SK-N-SH treated with all-trans-retinoic acid at 6 μM for 48 hours (cell line): ENCODE measurements at regions not wholly inside any gene's neighbourhood (a gene's known extent, or its start where the extent isn't known, plus 50 kb on each side); places are given as distances from the start of the nearest gene placed in this dataset.

Source experiments
- ARNTL ChIP-seq: fragments of 450-650 bp; formaldehyde crosslinking; IDR thresholded peaks from 2 replicates; pipeline ENCODE4 v1.5.0; 2020; ENCODE audit warnings: low read depth, mild to moderate bottlenecking, moderate library complexity, borderline replicate concordance
- BACH2 ChIP-seq: fragments of 250-450 bp; sonication (Bioruptor Pico); IDR thresholded peaks from 2 replicates; pipeline ENCODE4 v1.9.0; 2021; ENCODE audit warnings: mild to moderate bottlenecking, borderline replicate concordance
- CREB5 ChIP-seq: fragments of 250-450 bp; sonication (Bioruptor Pico); IDR thresholded peaks from 2 replicates; pipeline ENCODE4 v1.5.1; 2020; ENCODE audit warnings: low read depth, mild to moderate bottlenecking, moderate library complexity
- ESRRG ChIP-seq: fragments of 250-450 bp; sonication (Bioruptor Pico); IDR thresholded peaks from 2 replicates; pipeline ENCODE4 v1.6.1; 2021; ENCODE audit warnings: mild to moderate bottlenecking
- GLIS3 ChIP-seq: fragments of 250-450 bp; sonication (Bioruptor Pico); IDR thresholded peaks from 2 replicates; pipeline ENCODE4 v1.5.0; 2020; ENCODE audit warnings: mild to moderate bottlenecking, moderate library complexity
- PATZ1 ChIP-seq: fragments of 250-450 bp; sonication (Bioruptor Pico); IDR thresholded peaks from 2 replicates; pipeline ENCODE4 v1.8.0; 2020; ENCODE audit warnings: mild to moderate bottlenecking, moderate library complexity, borderline replicate concordance
- PPARA ChIP-seq: fragments of 250-450 bp; sonication (Bioruptor Pico); IDR thresholded peaks from 2 replicates; pipeline ENCODE4 v1.5.0; 2020; ENCODE audit warnings: mild to moderate bottlenecking, borderline replicate concordance
- TOX ChIP-seq: fragments of 250-450 bp; sonication (Bioruptor Pico); IDR thresholded peaks from 2 replicates; pipeline ENCODE4 v1.8.0; 2021; ENCODE audit warnings: mild to moderate bottlenecking, moderate library complexity, borderline replicate concordance
- ZC3H10 ChIP-seq: fragments of 250-450 bp; sonication (Bioruptor Pico); IDR thresholded peaks from 2 replicates; pipeline ENCODE4 v1.5.1; 2021; ENCODE audit warnings: mild to moderate bottlenecking, moderate library complexity
- ZFP3 ChIP-seq: fragments of 250-450 bp; sonication (Bioruptor Pico); IDR thresholded peaks from 2 replicates; pipeline ENCODE4 v1.5.0; 2020; ENCODE audit warnings: mild to moderate bottlenecking, moderate library complexity
- ZFP30 ChIP-seq: fragments of 450-650 bp; formaldehyde crosslinking; IDR thresholded peaks from 2 replicates; pipeline ENCODE4 v1.5.0; 2022; ENCODE audit warnings: mild to moderate bottlenecking, moderate library complexity
- ZNF565 ChIP-seq: fragments of 450-650 bp; formaldehyde crosslinking; conservative IDR thresholded peaks from 2 replicates; pipeline ENCODE4 v1.5.0; 2020; ENCODE audit warnings: low read depth, mild to moderate bottlenecking, moderate library complexity
- ZNF70 ChIP-seq: fragments of 450-650 bp; formaldehyde crosslinking; IDR thresholded peaks from 2 replicates; pipeline ENCODE4 v1.5.0; 2020; ENCODE audit warnings: mild to moderate bottlenecking, moderate library complexity
- ZNF8 ChIP-seq: fragments of 450-650 bp; formaldehyde crosslinking; IDR thresholded peaks from 2 replicates; pipeline ENCODE4 v1.5.0; 2020; ENCODE audit warnings: mild to moderate bottlenecking, moderate library complexity

DNA sequence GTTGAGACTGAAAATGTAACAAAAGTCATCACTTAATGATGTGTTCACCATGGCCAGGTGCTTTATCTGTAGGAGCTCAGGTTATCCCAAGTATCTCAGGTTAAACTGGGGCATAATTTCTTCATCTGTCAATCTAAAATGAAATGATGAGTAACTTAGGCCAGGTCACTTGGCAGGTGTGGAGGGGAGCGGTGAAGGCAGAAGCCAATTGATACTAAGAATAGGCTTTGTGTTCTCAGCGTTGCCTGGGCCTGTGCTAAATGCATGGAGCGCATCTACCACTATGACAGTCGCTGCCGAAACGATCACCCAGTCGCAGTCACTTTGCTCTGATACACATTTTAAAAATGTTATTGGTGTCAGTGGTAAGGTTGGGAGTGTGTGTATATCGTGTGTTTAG is 91.6 kb downstream of the FGF9 start:
- TF ChIP-seq ZFP3 (CRISPR knock-in tag) (no peak), PATZ1 (CRISPR knock-in tag) (no peak), ARNTL (no peak), TOX (CRISPR knock-in tag) (no peak), ZFP30 (CRISPR knock-in tag) (no peak), BACH2 (CRISPR knock-in tag) (no peak), ZC3H10 (CRISPR knock-in tag) (no peak), PPARA (CRISPR knock-in tag) (no peak), ZNF8 (CRISPR knock-in tag) (no peak), ZNF70 (no peak), CREB5 (no peak), ESRRG (no peak), ZNF565 (CRISPR knock-in tag) (no peak), GLIS3 (CRISPR knock-in tag) (no peak)
